Caco-2 (cell line): ENCODE measurements at regions not wholly inside any gene's neighbourhood (a gene's known extent, or its start where the extent isn't known, plus 50 kb on each side); places are given as distances from the start of the nearest gene placed in this dataset.

Experiments used
- BruUV-seq: library from RNA; stranded (reverse); fragments of 400-500 nt; replicated peaks from 2 replicates; lab custom pipeline; 2021; lab: Mats Ljungman, UMichigan
- CTCF ChIA-PET: fragments of 300-600 bp; sonication (Branson Sonifier 250); formaldehyde crosslinking; loops from one replicate; lab custom pipeline; 2022; ENCODE audit warnings: antibody characterized with exemption; lab: Charles Lee
- POLR2A ChIA-PET: fragments of 300-600 bp; sonication (Branson Sonifier 250); formaldehyde crosslinking; loops from one replicate; lab custom pipeline; 2022; ENCODE audit warnings: antibody characterized with exemption; lab: Charles Lee
- DNase-seq, 2 experiments: peaks; one replicate each; pipeline versions ENCODE4 v3.0.0 to v3.0.0-alpha.2; 2020 to 2022
- H3K27me3 ChIP-seq: replicated peaks from 2 replicates; pipeline ENCODE4 v1.6.0; 2011; ENCODE audit warnings: low read length; ENCODE audit not compliant: control insufficient read depth, insufficient read depth
- H3K36me3 ChIP-seq: 2 replicates; pipeline ENCODE4 v1.5.1; 2011; ENCODE audit warnings: low read length; ENCODE audit not compliant: control insufficient read depth, insufficient read depth
- H3K4me1 ChIP-seq: fragments of 250-450 bp; sonication (Bioruptor Pico); 2 replicates; pipeline ENCODE4 v1.5.1; 2020; ENCODE audit warnings: mild to moderate bottlenecking
- H3K4me3 ChIP-seq: 2 replicates; pipeline ENCODE4 v1.5.1; 2011; ENCODE audit warnings: low read depth, mild to moderate bottlenecking, control low read depth, low read length
- H3K9me3 ChIP-seq: fragments of 250-450 bp; sonication (Bioruptor Pico); 2 replicates; pipeline ENCODE4 v1.5.1; 2020; ENCODE audit warnings: mild to moderate bottlenecking, moderate library complexity
- H3K27ac Mint-ChIP-seq: one replicate; pipeline ENCODE4 v1.8.0; 2022; ENCODE audit warnings: mixed read lengths; ENCODE audit not compliant: unreplicated experiment
- H3K27me3 Mint-ChIP-seq: one replicate; pipeline ENCODE4 v1.8.0; 2022; ENCODE audit warnings: mixed read lengths; ENCODE audit not compliant: insufficient read depth, unreplicated experiment
- H3K36me3 Mint-ChIP-seq: one replicate; pipeline ENCODE4 v1.8.0; 2022; ENCODE audit warnings: mild to moderate bottlenecking, mixed read lengths; ENCODE audit not compliant: insufficient read depth, unreplicated experiment
- H3K4me1 Mint-ChIP-seq: one replicate; pipeline ENCODE4 v1.8.0; 2022; ENCODE audit warnings: low read depth, mixed read lengths; ENCODE audit not compliant: unreplicated experiment
- H3K4me3 Mint-ChIP-seq: one replicate; pipeline ENCODE4 v1.8.0; 2022; ENCODE audit warnings: mild to moderate bottlenecking, moderate library complexity, mixed read lengths; ENCODE audit not compliant: unreplicated experiment
- H3K9me3 Mint-ChIP-seq: one replicate; pipeline ENCODE4 v1.8.0; 2022; ENCODE audit warnings: mixed read lengths; ENCODE audit not compliant: unreplicated experiment
- CTCF ChIP-seq, 2 experiments: fragments of 200-600 bp in 1 of 2; IDR thresholded peaks; 1 replicate in 1 of 2; 2 replicates in 1 of 2; pipeline versions ENCODE4 v1.5.1 to v1.8.0; 2011 to 2022; ENCODE audit warnings: antibody characterized with exemption in 1 of 2, control low read depth in 1 of 2, inconsistent platforms in 1 of 2, low read depth in 1 of 2, low read length in 1 of 2, mild to moderate bottlenecking in 1 of 2, moderate library complexity in 1 of 2; ENCODE audit not compliant: insufficient read depth in 1 of 2, severe bottlenecking in 1 of 2, unreplicated experiment in 1 of 2
- intact Hi-C: fragments of 100-400 bp; cut with micrococcal nuclease; formaldehyde crosslinking; loops from one replicate; pipeline ENCODE4 v1.10.0; 2022; ENCODE audit not compliant: unreplicated experiment

DNA sequence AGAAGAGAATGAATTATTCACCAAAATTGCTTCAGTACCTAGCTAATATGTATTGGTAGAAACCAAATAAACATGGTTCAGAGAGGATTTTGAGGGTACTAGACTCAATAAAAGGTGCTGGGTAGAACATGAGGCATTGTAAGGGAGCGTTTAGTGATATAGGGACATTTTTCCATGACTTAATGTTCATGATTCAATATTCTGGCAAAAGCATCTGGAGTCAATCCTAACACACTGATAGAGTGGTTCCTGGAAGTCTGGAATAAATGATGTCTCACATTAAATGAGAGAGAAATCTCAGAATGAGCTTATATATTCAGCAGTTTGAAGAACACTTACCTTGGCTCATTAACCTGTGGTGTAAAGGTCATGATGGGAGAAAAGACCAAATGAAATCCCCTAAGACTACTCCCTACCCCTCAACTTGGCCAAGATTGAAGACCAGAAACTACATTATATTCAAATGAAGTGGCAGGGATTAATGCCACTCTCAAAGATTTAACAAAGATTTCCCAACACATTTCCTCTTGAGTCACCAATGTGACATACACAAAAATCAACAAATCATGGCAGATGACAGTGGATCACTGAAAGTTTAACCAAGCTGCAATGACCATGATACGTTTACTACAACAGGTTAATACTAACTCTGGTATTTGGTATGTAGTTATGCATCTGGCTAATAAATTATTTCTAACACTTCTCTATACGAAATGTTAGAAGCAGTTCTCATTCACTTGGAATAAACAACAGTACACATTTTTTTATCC, 309.5 kb downstream of the SATB2 start:
- ChIA-PET POLR2A (no interaction called here), CTCF (no interaction called here)
- no peaks in the 10 kb centered on the region for H3K27me3 Mint-ChIP-seq
- Histone ChIP-seq H3K27me3 (no peaks in the 10 kb centered on the region), H3K4me3 (no peak overlapping the region), H3K36me3 (no peaks in the 10 kb centered on the region), H3K9me3 (no peaks in the 10 kb centered on the region), H3K4me1 (no peaks in the 10 kb centered on the region)
- TF ChIP-seq CTCF (IDR thresholded peaks at IDR 0.05; ENCODE audit: insufficient read depth in 1 of 2, low read depth in 1 of 2, low read length in 1 of 2, severe bottlenecking in 1 of 2, unreplicated experiment in 1 of 2), result no peak
- H3K4me1 Mint-ChIP-seq, result no peaks in the 10 kb centered on the region
- no TSS peak for BruUV-seq
- no peak overlapping the region for H3K27ac Mint-ChIP-seq
- intact Hi-C loops, result no loop called here
- H3K4me3 Mint-ChIP-seq, result no peak overlapping the region
- no peaks in the 10 kb centered on the region for H3K9me3 Mint-ChIP-seq
- DNase-seq, result no peak
- H3K36me3 Mint-ChIP-seq, result no peaks in the 10 kb centered on the region

GRCh38 chr2:199147216-199147615, 310.5 kb downstream of the SATB2 start:
- Histone ChIP-seq H3K27me3 (no peaks in the 10 kb centered on the region), H3K4me1 (no peaks in the 10 kb centered on the region), H3K36me3 (no peaks in the 10 kb centered on the region), H3K4me3 (no peak overlapping the region), H3K9me3 (no peaks in the 10 kb centered on the region)
- POLR2A ChIA-PET, result no interaction called here
- Mint-ChIP-seq H3K27me3 (peaks cover 4% of the 10 kb centered on the region), H3K4me1 (no peaks in the 10 kb centered on the region), H3K36me3 (no peaks in the 10 kb centered on the region), H3K4me3 (no peak overlapping the region), H3K9me3 (peaks cover 9% of the 10 kb centered on the region), H3K27ac (no peak overlapping the region)
- CTCF ChIA-PET, result no interaction called here
- intact Hi-C loops, result no loop called here
- DNase-seq, result no peak
- no TSS peak for BruUV-seq
- TF ChIP-seq CTCF (IDR thresholded peaks at IDR 0.05; ENCODE audit: insufficient read depth in 1 of 2, low read depth in 1 of 2, low read length in 1 of 2, severe bottlenecking in 1 of 2, unreplicated experiment in 1 of 2), result no peak

GRCh38 chr2:199144546-199144945, 313.2 kb downstream of the SATB2 start:
- peaks cover 14% of the 10 kb centered on the region for H3K9me3 Mint-ChIP-seq
- H3K4me3 Mint-ChIP-seq, result no peak overlapping the region
- intact Hi-C loops, result no loop called here
- H3K36me3 Mint-ChIP-seq, result no peaks in the 10 kb centered on the region
- no peaks in the 10 kb centered on the region for H3K36me3 ChIP-seq
- no peak for DNase-seq
- TF ChIP-seq CTCF (IDR thresholded peaks at IDR 0.05; ENCODE audit: insufficient read depth in 1 of 2, low read depth in 1 of 2, low read length in 1 of 2, severe bottlenecking in 1 of 2, unreplicated experiment in 1 of 2), result no peak
- BruUV-seq, result no TSS peak
- H3K4me3 ChIP-seq, result no peak overlapping the region
- ChIA-PET POLR2A (no interaction called here), CTCF (no interaction called here)
- peaks cover 4% of the 10 kb centered on the region for H3K27me3 Mint-ChIP-seq
- H3K27ac Mint-ChIP-seq, result no peak overlapping the region
- no peaks in the 10 kb centered on the region for H3K9me3 ChIP-seq
- H3K27me3 ChIP-seq, result no peaks in the 10 kb centered on the region
- H3K4me1 Mint-ChIP-seq, result no peaks in the 10 kb centered on the region
- H3K4me1 ChIP-seq, result no peaks in the 10 kb centered on the region
